Colonic mucosa (tissue), 4 donors: ENCODE measurements at regions not wholly inside any gene's neighbourhood (a gene's known extent, or its start where the extent isn't known, plus 50 kb on each side); places are given as distances from the start of the nearest gene placed in this dataset.
"Not testable (repeated sequence)": the region's sequence is repeated elsewhere in the genome, so short reads cannot be mapped to it uniquely, and the experiment has no call there.

Experiments
- DNase-seq: peaks from one replicate; pipeline ENCODE4 v3.0.0-alpha.2; 2020
- H3K27ac ChIP-seq: fragments of 200-600 bp; one replicate; pipeline ENCODE4 v1.8.0; 2021
- H3K27me3 ChIP-seq: fragments of 200-600 bp; one replicate; pipeline ENCODE4 v1.8.0; 2021
- H3K36me3 ChIP-seq: fragments of 200-600 bp; one replicate; pipeline ENCODE4 v1.8.0; 2021
- H3K4me1 ChIP-seq: fragments of 200-600 bp; one replicate; pipeline ENCODE4 v1.8.0; 2021; ENCODE audit warnings: mild to moderate bottlenecking
- H3K4me3 ChIP-seq: fragments of 200-600 bp; one replicate; pipeline ENCODE4 v1.8.0; 2021
- H3K9ac ChIP-seq, 2 donors: one replicate each; pipeline ENCODE4 v1.7.0; 2013; ENCODE audit warnings: control low read depth in 2 of 2, low read depth in 2 of 2, low read length in 2 of 2
- H3K9me3 ChIP-seq: fragments of 200-600 bp; one replicate; pipeline ENCODE4 v1.8.0; 2021
- intact Hi-C: fragments of 100-400 bp; cut with DNase I; formaldehyde crosslinking; loops from one replicate; pipeline ENCODE4 v1.14.1; 2022
- TF ChIP-seq, protein P1 (sequence below): fragments of 200-600 bp; IDR thresholded peaks from one replicate; pipeline ENCODE4 v1.8.0; 2022; ENCODE audit warnings: antibody characterized with exemption, mild to moderate bottlenecking
- donor health status: healthy.
- donor health status: DM: no; HTN: no; CAD: no.
- donor health status: DM: no; HTN: no; CAD: no.

GRCh38 chr6:141976994-141977393 lies 155.7 kb upstream of the GJE1 start:
- TF ChIP-seq, protein P1, sequence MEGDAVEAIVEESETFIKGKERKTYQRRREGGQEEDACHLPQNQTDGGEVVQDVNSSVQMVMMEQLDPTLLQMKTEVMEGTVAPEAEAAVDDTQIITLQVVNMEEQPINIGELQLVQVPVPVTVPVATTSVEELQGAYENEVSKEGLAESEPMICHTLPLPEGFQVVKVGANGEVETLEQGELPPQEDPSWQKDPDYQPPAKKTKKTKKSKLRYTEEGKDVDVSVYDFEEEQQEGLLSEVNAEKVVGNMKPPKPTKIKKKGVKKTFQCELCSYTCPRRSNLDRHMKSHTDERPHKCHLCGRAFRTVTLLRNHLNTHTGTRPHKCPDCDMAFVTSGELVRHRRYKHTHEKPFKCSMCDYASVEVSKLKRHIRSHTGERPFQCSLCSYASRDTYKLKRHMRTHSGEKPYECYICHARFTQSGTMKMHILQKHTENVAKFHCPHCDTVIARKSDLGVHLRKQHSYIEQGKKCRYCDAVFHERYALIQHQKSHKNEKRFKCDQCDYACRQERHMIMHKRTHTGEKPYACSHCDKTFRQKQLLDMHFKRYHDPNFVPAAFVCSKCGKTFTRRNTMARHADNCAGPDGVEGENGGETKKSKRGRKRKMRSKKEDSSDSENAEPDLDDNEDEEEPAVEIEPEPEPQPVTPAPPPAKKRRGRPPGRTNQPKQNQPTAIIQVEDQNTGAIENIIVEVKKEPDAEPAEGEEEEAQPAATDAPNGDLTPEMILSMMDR, result no peak
- H3K9ac ChIP-seq, result no peak overlapping the region
- no peak overlapping the region for H3K4me3 ChIP-seq
- H3K27ac ChIP-seq, result no peak overlapping the region
- no peaks in the 10 kb centered on the region for H3K27me3 ChIP-seq
- H3K36me3 ChIP-seq, result no peaks in the 10 kb centered on the region
- no peaks in the 10 kb centered on the region for H3K9me3 ChIP-seq
- no peaks in the 10 kb centered on the region for H3K4me1 ChIP-seq
- intact Hi-C loops, result no loop called here
- DNase-seq, result no peak

GRCh38 chr6:141969768-141970415 lies 162.8 kb upstream of the GJE1 start:
- H3K27me3 ChIP-seq, intact Hi-C loops, H3K4me3 ChIP-seq, H3K27ac ChIP-seq, H3K9me3 ChIP-seq, H3K9ac ChIP-seq, DNase-seq, H3K36me3 ChIP-seq, H3K4me1 ChIP-seq: not testable (repeated sequence)

DNA sequence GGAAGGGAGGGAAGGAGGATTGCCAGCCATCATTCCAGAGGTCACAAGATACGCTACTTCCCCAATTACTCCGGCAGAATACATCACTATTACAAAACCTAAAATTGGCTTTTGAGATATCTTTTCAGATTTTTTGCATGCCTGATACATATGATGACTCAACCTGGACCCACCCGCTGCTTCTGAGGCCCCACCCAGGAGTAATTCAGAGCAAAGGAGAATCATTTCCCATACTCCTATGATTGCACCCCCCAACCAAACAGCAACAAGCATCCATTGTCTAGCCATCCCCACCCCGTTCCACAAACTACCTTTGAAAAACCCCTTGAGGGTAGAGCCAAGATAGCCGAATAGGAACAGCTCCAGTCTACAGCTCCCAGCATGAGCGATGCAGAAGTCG lies 163.5 kb upstream of the GJE1 start:
- Histone ChIP-seq H3K4me1 (no peaks in the 10 kb centered on the region), H3K36me3 (no peaks in the 10 kb centered on the region), H3K27me3 (no peaks in the 10 kb centered on the region), H3K27ac (no peak overlapping the region), H3K9me3 (no peaks in the 10 kb centered on the region), H3K4me3 (no peak overlapping the region), H3K9ac (no peak overlapping the region)
- no peak for DNase-seq
- intact Hi-C loops, result no loop called here
- TF ChIP-seq, protein P1, result no peak

- intact Hi-C loops, result no loop called here
- no peak for DNase-seq
- Histone ChIP-seq H3K4me3 (no peak overlapping the region), H3K9ac (no peak overlapping the region), H3K36me3 (no peaks in the 10 kb centered on the region), H3K27me3 (no peaks in the 10 kb centered on the region), H3K4me1 (no peaks in the 10 kb centered on the region), H3K9me3 (no peaks in the 10 kb centered on the region), H3K27ac (no peak overlapping the region)
- TF ChIP-seq, protein P1, result no peak
Observed at GRCh38 chr6:141968632-141969031, 164.1 kb upstream of the GJE1 start.

- no peak overlapping the region for H3K4me3 ChIP-seq
- intact Hi-C loops, result no loop called here
- no peak overlapping the region for H3K9ac ChIP-seq
- TF ChIP-seq, protein P1, result no peak
- H3K4me1 ChIP-seq, result no peaks in the 10 kb centered on the region
- no peak overlapping the region for H3K27ac ChIP-seq
- no peaks in the 10 kb centered on the region for H3K27me3 ChIP-seq
- no peaks in the 10 kb centered on the region for H3K9me3 ChIP-seq
- DNase-seq, result no peak
- H3K36me3 ChIP-seq, result no peaks in the 10 kb centered on the region
Observed at GRCh38 chr6:141965016-141965545, 167.6 kb upstream of the GJE1 start.

DNA sequence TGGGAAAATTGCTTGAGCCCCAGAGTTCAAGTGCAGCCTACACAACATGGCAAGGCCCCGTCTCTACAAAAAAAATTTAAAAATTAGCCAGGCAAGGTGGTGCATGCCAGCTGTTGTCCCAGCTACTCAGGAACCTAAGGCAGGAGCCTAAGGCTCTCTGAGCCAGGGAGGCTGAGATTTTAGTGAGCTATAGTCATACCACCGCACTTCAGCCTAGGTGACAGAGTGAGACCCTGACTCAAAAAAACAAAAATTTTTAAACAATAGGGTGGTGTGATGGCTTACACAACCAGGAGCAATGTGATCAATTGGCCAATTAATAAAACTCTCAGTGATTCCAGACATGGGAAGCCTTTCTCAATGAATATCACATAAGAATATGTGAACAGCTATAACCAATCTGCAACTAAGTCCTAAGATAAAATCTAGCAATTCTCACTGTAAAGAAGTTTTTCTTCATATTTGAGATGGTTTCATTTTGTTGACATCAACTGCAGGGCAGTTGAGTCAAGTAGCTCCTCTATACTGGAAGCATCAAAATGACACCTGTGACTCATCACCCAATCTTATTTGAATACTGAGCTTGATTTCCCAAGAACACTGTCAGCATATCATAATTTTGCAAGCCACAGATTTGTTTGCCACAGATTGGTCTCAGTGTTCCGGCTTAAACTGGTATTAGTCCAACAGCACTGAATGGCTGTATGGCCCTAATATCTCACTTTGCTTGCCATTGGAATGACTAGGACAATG lies 169.0 kb upstream of the GJE1 start:
- no peaks in the 10 kb centered on the region for H3K4me1 ChIP-seq

More for the DNA sequence above, 169.0 kb upstream of the GJE1 start:
- no peaks in the 10 kb centered on the region for H3K36me3 ChIP-seq
- no peak for DNase-seq
- no peaks in the 10 kb centered on the region for H3K9me3 ChIP-seq
- TF ChIP-seq, protein P1, result no peak
- intact Hi-C loops, result no loop called here
- no peaks in the 10 kb centered on the region for H3K27me3 ChIP-seq
- H3K4me3 ChIP-seq, result no peak overlapping the region
- H3K27ac ChIP-seq, result no peak overlapping the region
- no peak overlapping the region for H3K9ac ChIP-seq
